ENCODE measurements at regions not wholly inside any gene's neighbourhood (a gene's known extent, or its start where the extent isn't known, plus 50 kb on each side); places are given as distances from the start of the nearest gene placed in this dataset.

DNA sequence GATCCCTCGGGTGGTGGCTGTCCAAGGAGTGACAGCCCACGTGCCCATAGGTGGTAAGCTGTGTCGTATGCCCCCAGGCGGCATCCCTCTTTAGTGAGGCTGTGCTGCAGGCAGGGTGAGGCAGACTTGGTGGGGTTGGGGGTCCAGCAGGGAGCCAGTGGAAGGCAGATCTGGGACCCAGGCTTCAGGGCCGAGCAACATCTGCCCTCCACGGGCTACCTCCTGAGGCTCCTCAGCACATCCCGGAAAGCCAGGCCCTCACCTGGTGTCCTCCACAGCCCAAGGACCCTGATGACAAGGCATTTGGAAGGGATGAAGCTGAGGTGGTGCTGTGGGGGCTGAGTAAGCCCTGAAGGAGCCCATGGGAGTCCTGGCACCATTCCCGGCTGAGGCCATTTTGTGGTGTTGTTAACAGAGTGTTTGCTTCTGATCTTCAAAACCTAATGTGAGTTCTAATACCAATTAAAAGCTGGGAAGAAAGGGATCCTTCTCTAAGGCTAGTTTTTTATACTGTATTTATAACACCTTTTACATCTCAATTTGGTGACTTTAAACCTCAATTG lies 295.8 kb upstream of the IRX2 start:
- TF ChIP-seq CEBPB (tag; IDR thresholded peaks at IDR 0.05), result no peak
- TF ChIP-seq C11orf30 (IDR thresholded peaks at IDR 0.05; ENCODE audit: low read depth), result no peak
- TF ChIP-seq MTA3 (IDR thresholded peaks at IDR 0.05; ENCODE audit: borderline replicate concordance), result no peak
- TF ChIP-seq SP1 (CRISPR knock-in tag; IDR thresholded peaks at IDR 0.05), result no peak
- no peak for TF ChIP-seq TCF7L2 (IDR thresholded peaks at IDR 0.05; ENCODE audit: low read depth, low read length)
- no peak for TF ChIP-seq KAT7 (CRISPR knock-in tag; IDR thresholded peaks at IDR 0.05; ENCODE audit: borderline replicate concordance)
- TF ChIP-seq, protein P1, sequence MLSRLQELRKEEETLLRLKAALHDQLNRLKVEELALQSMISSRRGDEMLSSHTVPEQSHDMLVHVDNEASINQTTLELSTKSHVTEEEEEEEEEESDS (CRISPR knock-in tag; IDR thresholded peaks at IDR 0.05), result no peak
- TF ChIP-seq SIN3A (IDR thresholded peaks at IDR 0.05; ENCODE audit: borderline replicate concordance in 2 of 2, control insufficient read depth in 1 of 2, low read depth in 2 of 2, low read length in 2 of 2), result no peak
- no peak for TF ChIP-seq MAFK (IDR thresholded peaks at IDR 0.05; ENCODE audit: low read length)
- TF ChIP-seq FOXJ3 (CRISPR knock-in tag; IDR thresholded peaks at IDR 0.05), result no peak
- TF ChIP-seq, protein P2, sequence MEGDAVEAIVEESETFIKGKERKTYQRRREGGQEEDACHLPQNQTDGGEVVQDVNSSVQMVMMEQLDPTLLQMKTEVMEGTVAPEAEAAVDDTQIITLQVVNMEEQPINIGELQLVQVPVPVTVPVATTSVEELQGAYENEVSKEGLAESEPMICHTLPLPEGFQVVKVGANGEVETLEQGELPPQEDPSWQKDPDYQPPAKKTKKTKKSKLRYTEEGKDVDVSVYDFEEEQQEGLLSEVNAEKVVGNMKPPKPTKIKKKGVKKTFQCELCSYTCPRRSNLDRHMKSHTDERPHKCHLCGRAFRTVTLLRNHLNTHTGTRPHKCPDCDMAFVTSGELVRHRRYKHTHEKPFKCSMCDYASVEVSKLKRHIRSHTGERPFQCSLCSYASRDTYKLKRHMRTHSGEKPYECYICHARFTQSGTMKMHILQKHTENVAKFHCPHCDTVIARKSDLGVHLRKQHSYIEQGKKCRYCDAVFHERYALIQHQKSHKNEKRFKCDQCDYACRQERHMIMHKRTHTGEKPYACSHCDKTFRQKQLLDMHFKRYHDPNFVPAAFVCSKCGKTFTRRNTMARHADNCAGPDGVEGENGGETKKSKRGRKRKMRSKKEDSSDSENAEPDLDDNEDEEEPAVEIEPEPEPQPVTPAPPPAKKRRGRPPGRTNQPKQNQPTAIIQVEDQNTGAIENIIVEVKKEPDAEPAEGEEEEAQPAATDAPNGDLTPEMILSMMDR (IDR thresholded peaks at IDR 0.05 in 2 of 3, conservative IDR thresholded peaks at IDR 0.05 in 1 of 3; ENCODE audit: insufficient read depth in 2 of 3, low read depth in 1 of 3, low read length in 3 of 3), result no peak
- no peak for TF ChIP-seq FOXJ2 (tag; IDR thresholded peaks at IDR 0.05)
- TF ChIP-seq ZBTB17 (CRISPR knock-in tag; IDR thresholded peaks at IDR 0.05), result no peak
- TF ChIP-seq, protein P3, sequence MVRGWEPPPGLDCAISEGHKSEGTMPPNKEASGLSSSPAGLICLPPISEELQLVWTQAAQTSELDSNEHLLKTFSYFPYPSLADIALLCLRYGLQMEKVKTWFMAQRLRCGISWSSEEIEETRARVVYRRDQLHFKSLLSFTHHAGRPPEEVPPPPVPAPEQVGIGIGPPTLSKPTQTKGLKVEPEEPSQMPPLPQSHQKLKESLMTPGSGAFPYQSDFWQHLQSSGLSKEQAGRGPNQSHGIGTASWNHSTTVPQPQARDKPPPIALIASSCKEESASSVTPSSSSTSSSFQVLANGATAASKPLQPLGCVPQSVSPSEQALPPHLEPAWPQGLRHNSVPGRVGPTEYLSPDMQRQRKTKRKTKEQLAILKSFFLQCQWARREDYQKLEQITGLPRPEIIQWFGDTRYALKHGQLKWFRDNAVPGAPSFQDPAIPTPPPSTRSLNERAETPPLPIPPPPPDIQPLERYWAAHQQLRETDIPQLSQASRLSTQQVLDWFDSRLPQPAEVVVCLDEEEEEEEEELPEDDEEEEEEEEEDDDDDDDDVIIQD (CRISPR knock-in tag; IDR thresholded peaks at IDR 0.05), result no peak
